ENCODE measurements at regions not wholly inside any gene's neighbourhood (a gene's known extent, or its start where the extent isn't known, plus 50 kb on each side); places are given as distances from the start of the nearest gene placed in this dataset.

DNA sequence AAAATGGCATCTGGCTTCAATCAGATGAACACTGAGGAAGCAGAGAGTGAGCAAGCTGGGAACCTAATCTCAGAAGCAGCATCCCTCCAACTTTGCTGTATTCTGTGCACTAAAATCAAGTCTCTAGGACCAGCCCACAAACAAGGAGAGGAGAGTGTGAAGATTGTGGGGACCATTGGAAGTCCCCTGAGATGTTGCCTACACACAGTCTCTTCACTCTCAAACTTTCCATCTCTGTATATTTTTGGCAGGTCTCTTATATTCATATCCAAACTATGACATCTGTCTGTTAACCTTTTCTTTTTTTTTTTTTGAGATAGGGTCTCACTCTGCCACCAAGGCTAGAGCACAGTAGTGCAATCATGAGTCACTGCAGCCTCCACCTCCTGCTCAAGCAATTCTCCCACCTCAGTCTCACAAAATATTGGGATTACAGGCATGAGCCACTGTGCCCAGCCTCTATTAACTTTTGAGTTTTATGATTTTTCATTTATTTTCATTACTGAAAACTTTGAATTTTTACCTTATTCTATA, 1096.4 kb downstream of the TBC1D22A start:
- DNase-seq (ENCODE audit: low spot score), result no peak

DNA sequence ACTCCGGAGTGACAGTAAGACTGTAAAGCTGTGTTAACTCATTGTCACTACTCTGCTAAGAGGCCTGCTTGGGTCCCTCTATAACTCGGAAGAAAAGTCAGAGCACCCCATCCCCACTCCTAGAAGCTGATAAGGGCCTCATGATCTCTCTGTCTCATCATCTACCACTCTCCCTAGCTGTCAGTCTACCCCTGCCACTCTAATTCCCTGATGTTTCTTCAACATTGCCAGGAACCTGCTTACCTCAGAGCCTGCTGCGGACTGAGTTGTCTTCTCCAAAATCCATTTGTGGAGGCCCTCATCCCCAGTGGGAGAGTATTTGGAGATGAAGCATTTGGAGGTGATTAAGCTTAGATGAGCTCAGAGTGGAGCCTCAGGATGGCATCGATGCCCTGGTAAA, 1092.2 kb downstream of the TBC1D22A start:
- no peak for DNase-seq (ENCODE audit: low spot score)

DNA sequence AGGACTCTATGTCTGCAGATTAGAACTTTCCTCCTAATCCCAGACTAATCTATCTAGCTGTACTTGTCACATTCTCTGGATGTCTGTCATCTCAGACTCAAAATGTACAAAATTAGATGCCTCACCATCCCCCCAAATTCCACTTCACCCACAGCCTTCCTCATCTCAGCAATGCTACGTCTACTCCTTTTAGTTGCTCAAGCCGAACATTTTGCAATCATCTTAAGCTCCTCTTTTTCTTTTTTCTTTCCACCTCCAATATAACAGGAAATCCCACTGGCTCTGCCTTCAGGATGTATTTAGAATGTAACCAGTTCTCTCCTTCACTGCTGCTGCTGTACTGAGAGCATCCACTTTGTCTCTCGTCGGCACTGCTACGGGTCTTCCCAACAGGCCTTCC, 1091.8 kb downstream of the TBC1D22A start:
- DNase-seq (ENCODE audit: low spot score), result no peak

GRCh38 chr22:47853750-47854149, 1091.3 kb downstream of the TBC1D22A start:
- no peak for DNase-seq (ENCODE audit: low spot score)

DNA sequence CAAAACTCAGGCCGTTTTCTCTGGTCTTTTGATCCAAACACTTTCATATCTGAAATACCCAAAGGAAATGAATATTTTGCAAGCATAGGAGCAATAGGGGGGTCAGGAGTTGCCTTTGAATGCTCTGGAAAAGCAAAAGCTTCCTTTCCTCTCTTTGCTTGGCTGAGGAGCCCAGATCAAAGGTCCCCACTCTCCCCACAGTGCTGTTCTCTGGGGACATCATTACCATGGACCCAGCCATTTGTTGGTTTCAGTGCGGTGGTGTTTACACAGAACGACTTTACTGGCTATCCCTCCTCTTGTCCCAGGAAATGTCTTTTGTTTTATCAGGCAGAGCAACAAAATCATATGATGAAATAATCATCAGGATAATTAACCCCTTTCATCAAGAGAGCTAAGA, 1089.1 kb downstream of the TBC1D22A start:
- DNase-seq (ENCODE audit: low spot score), result no peak

DNA sequence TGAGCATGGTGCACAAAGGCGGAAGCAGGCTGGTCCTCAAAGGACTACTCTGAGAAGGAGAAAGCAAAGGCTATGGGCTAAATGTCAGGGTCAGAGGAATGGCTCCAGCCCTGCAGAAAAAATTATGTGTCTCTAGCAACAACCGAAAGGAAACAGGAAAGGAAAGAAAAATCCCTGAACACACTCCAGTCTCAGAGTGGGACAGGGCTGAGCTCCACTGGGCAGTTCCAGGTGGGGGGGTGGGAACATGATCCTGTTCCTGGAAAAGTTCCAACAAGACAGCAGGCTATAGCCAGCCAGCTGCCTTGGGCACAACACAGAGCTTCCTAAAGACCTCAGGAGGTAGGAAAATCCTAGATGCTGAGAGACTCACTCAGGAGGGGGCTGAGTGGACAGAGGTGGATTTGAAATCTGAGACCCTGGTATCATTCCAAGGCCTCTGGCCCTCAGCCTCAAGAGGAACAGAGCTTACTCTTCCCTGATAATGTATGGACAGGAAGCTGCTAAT, 1088.2 kb downstream of the TBC1D22A start:
- DNase-seq (ENCODE audit: low spot score), result peak; percentile 29

- no peak for DNase-seq (ENCODE audit: low spot score)
Observed at GRCh38 chr22:47849576-47849975, 1087.1 kb downstream of the TBC1D22A start.

DNA sequence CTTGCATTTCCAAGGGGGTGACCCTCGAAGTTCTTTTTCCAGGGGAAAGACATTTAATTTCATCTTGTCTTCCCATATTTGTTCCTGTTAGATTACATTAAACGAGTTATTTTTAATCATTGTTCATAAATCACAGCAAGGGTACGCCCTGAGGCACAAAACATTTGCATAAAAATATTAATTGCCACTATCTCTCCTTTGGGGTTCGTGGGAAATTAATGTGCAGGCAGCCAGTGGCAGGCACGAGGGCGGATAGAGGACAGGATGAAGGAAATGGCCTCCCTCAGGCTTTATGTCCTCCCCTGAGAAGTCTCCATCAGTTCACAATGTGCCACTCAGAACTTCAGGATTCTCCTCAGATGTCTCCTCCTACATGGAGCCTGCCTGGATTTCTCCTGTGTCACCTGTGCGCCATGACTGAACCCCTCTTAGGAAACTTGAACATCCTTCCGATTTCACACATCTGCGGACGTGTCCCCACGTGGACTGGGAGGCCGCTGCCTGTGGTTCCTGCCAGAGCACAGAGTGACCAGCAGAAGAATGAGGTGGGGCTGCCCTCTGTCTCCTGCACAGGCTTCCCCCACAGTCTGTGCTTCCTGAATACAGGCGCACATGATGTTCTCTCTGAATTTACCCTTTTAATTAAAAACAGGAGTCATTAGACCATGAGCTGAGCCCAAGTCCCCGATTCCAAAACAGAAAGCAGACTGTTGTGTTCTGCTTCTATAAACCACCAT, 1085.9 kb downstream of the TBC1D22A start:
- DNase-seq (ENCODE audit: low spot score), result no peak

DNA sequence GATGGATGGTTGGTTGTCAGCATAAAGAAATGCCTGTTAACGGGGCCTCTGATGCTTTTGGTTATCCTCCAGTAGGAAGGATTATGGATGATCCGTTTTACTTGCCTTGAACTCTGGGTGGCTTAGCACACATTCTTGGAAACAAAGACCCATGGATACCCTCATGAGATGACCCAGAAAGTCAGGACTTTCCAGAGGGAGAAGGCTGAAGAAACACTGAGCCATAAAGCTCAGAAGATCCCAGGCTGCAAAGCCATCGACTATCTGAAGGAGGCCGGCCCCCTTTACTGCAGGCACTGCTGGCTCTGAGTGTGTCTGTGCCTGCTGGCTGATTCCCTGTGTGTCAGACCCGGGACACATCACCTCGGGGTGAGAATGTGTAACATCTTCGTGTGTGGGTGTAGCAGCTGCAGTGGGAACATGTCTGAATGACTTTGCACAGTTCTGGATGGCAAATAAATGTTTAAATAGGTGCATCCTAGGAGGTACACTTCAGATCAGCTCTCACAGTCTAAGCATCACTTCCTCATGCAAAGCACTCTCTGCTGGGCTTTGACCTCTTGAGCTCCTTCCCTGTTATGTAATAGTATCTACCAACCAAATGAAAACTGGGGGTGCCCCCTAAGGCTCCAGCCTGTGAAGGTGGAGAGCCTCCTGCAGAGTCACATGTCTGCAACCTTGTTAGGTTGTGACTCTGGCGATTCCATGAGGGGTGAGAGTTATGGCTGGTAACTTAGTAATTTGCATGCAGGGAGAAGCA, 1084.9 kb downstream of the TBC1D22A start:
- no peak for DNase-seq (ENCODE audit: low spot score)

- DNase-seq (ENCODE audit: low spot score), result no peak
Observed at GRCh38 chr22:47846206-47846605, 1083.8 kb downstream of the TBC1D22A start.

DNA sequence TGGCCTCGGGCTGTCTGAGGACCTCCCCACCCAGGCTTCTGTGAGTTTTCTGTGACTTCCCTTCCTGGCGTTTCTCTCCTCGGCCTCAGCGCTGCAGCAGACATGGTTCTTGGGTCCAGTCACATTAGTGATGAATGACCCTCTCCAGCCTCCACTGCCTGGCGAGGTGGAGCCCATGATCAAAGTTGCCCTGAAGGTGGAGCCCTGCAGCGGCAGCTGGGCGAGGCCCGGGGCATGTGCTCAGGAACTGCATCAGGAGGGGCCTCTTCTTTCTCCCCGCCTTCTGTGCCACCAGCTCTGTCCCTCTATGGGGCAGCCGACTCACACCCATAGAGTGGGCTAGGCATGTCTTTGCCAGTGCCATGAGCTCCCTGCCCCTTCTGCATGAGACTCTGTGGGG, 1079.7 kb downstream of the TBC1D22A start:
- no peak for DNase-seq (ENCODE audit: low spot score)

DNA sequence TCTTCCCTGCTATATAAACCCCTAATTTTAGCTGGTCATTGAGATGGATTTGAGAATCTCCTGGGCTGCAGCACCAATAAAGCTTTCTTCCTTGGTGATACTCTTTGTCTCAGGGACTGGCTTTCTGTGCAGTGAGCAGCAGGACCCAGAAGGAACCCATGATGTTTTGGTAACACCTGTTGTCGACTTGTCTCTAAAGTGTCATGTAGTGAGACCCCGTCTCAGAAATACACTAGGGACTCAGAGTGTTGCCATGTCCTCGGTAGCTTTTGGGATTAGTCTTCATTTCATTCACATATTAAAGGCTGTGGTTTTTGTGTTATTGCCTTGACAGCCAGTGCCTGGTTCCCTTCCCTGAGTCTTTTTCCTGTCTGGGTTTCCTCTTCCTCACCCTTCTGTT, 1078.7 kb downstream of the TBC1D22A start:
- no peak for DNase-seq (ENCODE audit: low spot score)

DNA sequence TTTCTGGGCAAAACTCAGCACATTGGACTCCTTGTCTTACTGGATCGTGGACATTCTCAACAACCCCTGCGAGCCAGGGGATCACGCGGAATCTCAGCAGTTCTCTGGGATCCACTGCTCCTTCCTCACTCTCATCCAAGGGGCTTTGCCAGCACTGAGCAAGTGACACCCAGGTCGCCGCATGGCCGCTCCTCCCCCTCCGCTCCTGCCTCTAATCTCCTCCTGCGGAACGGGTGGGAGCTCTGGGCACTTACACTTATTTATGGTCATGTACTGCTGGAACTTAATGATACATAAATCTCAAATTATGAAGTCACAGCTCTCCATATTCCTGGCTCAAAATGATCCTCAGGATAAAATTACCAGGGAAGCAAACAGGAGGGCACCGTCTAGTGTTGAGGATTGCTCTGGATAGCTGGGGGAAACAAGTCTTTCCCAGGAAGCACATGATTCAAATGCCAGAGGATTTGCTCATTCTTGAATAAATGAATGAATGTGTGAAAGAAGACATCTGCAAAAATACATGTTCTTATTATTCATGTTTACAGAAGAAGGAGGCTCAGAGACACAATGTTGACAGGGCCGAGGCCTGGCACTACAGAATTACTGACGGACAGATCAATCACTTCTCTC, 1077.3 kb downstream of the TBC1D22A start:
- DNase-seq (ENCODE audit: low spot score), result no peak

DNA sequence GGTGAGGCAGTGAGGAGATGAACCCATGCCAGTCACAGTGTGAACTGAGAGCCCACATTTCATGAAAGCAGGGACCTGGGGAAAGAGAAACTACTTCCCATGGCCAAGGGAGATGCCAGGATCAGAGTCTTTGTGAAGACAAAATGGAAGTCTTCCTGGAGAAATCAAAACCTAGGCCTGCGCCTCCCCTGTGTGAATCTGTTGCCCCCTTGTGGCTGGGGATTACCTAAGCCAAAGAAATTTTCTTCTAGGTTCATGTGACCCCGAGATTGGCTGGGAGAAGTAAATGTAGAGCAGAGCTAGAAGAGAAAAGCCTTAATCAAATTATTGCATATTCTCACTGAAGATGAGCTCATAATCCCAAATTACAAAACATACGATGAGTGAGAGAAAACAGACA, 1075.3 kb downstream of the TBC1D22A start:
- DNase-seq (ENCODE audit: low spot score), result no peak

DNA sequence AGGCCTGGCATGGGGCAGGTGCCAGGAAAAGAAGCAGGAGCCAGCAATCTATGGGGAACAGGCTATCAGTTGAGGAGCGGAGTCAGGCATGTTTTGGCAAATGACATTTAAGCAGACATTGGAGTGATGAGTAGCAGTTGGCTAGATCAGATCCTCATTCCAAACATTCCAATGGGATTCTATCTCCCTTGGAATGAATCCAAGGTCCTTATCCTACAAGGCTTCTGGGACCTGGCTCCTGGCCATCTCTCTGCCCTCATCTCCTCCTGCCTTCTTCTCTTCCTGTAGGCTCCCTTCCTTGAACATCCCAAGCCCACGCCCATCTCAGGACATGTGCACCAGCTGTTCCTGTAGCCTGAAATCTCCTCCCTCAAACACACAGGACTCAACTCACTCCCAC, 1074.5 kb downstream of the TBC1D22A start:
- DNase-seq (ENCODE audit: low spot score), result no peak

DNA sequence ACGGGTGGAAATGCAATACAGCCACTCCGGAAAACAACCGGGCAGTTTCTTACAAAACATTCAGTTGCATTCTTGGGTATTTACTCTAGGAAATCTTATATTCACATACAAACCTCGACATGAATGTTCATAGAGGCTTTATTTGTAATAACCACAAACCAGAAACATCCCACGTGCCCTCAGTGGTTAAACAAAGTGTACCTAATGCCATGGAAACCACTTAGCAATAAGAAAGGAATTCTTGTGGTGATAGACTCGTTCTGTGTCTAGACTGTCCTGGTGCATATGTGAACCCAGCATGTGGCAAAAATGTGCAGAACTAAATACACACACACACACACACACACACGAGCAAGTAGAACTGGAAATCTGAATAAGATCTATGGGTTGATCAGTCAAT, 1073.3 kb downstream of the TBC1D22A start:
- DNase-seq (ENCODE audit: low spot score), result no peak

DNA sequence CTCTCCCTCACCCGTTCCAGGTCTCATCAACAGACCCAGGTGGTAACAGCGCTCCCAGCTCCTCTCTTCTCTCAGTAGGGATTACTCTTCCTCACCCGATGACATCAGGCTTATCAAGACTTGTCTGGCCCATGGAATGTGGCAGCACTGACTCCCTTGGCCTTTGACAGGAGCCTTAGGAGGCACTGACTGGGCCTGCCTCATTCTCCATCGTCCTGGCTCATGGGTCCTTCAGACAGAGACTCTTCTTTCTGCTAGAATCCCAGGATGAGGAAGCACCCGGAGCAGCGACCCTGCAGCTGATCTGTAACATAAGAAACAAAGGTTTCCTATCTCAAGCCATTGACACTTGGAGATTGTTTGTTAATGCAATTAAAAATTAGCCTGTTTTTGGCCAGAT, 1063.6 kb downstream of the TBC1D22A start:
- no peak for DNase-seq (ENCODE audit: low spot score)

DNA sequence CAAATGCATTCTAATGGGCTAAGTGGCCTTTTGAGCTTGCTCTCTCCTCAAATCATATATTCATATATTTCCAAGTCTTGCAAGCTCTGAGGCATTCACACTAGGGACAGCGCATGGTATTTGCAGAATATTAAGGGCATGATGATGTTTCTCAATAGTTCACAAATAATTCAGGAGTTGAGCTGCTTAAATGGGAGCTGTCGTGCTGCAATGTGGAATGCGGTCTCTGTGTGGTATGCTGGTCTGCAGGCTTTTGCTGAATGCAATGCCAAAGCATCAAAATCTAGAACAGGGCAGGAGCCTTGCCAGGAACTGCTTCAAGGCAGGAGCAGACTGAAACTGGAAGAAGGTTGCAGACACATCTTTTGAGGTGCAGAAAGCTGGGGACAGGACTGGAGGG, 1060.0 kb downstream of the TBC1D22A start:
- DNase-seq (ENCODE audit: low spot score), result no peak

GRCh38 chr22:47818496-47818895, 1056.0 kb downstream of the TBC1D22A start:
- no peak for DNase-seq (ENCODE audit: low spot score)

GRCh38 chr22:47817380-47817779, 1054.9 kb downstream of the TBC1D22A start:
- DNase-seq (ENCODE audit: low spot score), result no peak

GRCh38 chr22:47816863-47817210, 1054.4 kb downstream of the TBC1D22A start:
- DNase-seq (ENCODE audit: low spot score), result no peak

GRCh38 chr22:47816121-47816862, 1053.8 kb downstream of the TBC1D22A start:
- DNase-seq (ENCODE audit: low spot score), result no peak

Measured in iPS-NIHi11 (cell line).